ENCODE measurements at regions not wholly inside any gene's neighbourhood (a gene's known extent, or its start where the extent isn't known, plus 50 kb on each side); places are given as distances from the start of the nearest gene placed in this dataset.

- Histone ChIP-seq H3K27ac (ENCODE audit: extremely low read depth, low read depth, low read length) (no peak overlapping the region), H4K20me1 (replicated peaks; ENCODE audit: control insufficient read depth, insufficient read depth, low read length) (no peaks in the 10 kb centered on the region), H3K9me1 (ENCODE audit: control insufficient read depth, insufficient read depth, low read length) (no peaks in the 10 kb centered on the region), H3K27me3 (ENCODE audit: control insufficient read depth in 2 of 2, insufficient read depth in 2 of 2, low read length in 2 of 2) (no peaks in the 10 kb centered on the region), H3K79me2 (ENCODE audit: control insufficient read depth, insufficient read depth, low read length) (no peaks in the 10 kb centered on the region), H2AFZ (ENCODE audit: low read depth, low read length) (no peak overlapping the region), H3K4me3 (no peak overlapping the region), H3K9me3 (replicated peaks; ENCODE audit: control insufficient read depth, insufficient read depth, low read depth, low read length) (no peaks in the 10 kb centered on the region), H3K36me3 (ENCODE audit: control insufficient read depth, insufficient read depth, low read length) (no peaks in the 10 kb centered on the region), H3K4me1 (replicated peaks in 1 of 2; ENCODE audit: control insufficient read depth in 2 of 2, insufficient read depth in 2 of 2, low read length in 2 of 2) (peaks cover 27 to 50% of the 10 kb centered on the region in 2 experiments), H3K4me2 (ENCODE audit: insufficient read depth, low read length) (no peak overlapping the region), H3K9ac (ENCODE audit: insufficient read depth in 1 of 2, low read depth in 2 of 2, low read length in 2 of 2) (no peak overlapping the region)
- intact Hi-C loops (cut with micrococcal nuclease) (loop anchor here (5.0 kb wide), 1 partner anchor 98 kb away; the partner anchor contains the start of gene CEBPB), in situ Hi-C loops (cut with MboI) (loop anchor here (5.0 kb wide), 1 partner anchor 172 kb away; no protein-coding TSS in a partner anchor)
- TF ChIP-seq MITF (IDR thresholded peaks at IDR 0.05) (no peak), GTF2A2 (tag; IDR thresholded peaks at IDR 0.05) (no peak), CREB1 (IDR thresholded peaks at IDR 0.05) (no peak), CREB1 (CRISPR knock-in tag; IDR thresholded peaks at IDR 0.05) (no peak), CEBPB (tag; IDR thresholded peaks at IDR 0.05) (no peak), NCOA1 (IDR thresholded peaks at IDR 0.05; ENCODE audit: low read depth) (no peak)
- CTCF ChIA-PET (ENCODE audit: low intra/inter-chr PET ratio): no interaction called here
- FAIRE-seq: no peak
- DNase-seq (ENCODE audit: extremely low read depth in 1 of 4, low spot score in 3 of 4): no peak
- no TSS peak for BruUV-seq (replicated peaks)
- POLR2A ChIA-PET: interaction anchor here (0.7 kb wide), 1 partner anchor 79 kb away, joined by 3 read pairs; no protein-coding TSS in a partner anchor
- no peak for ATAC-seq
- WGBS (ENCODE audit: insufficient coverage, low coverage, missing lambda C conversion rate): 87% methylated on average over 12 of the region's 12 CpGs
These were observed 99.5 kb downstream of the CEBPB start for GRCh38 chr20:50290112-50290511.

All from K562 (cell line).